Panc1 (cell line): ENCODE measurements at regions not wholly inside any gene's neighbourhood (a gene's known extent, or its start where the extent isn't known, plus 50 kb on each side); places are given as distances from the start of the nearest gene placed in this dataset.

ENCODE experiments used
- POLR2AphosphoS5 ChIP-seq: IDR thresholded peaks from 2 replicates; pipeline ENCODE4 v1.6.1; 2012; ENCODE audit warnings: mild to moderate bottlenecking, low read depth, low read length, moderate library complexity
- SIN3A ChIP-seq: IDR thresholded peaks from 2 replicates; pipeline ENCODE4 v1.6.1; 2012; ENCODE audit warnings: low read depth, mild to moderate bottlenecking, low read length, moderate library complexity, borderline replicate concordance; ENCODE audit not compliant: insufficient read depth
- TCF7L2 ChIP-seq: IDR thresholded peaks from 2 replicates; pipeline ENCODE4 v1.6.1; 2011; ENCODE audit warnings: mild to moderate bottlenecking, low read depth, low read length, inconsistent platforms
- TF ChIP-seq, protein P1 (sequence below): fragments of 450-650 bp; IDR thresholded peaks from 2 replicates; pipeline ENCODE4 v1.5.1; 2017; ENCODE audit warnings: mild to moderate bottlenecking
- TF ChIP-seq, protein P2 (sequence below), 2 experiments: IDR thresholded peaks; 2 replicates each; pipeline ENCODE4 v1.6.1; 2011 to 2012; ENCODE audit warnings: low read depth in 2 of 2, control low read depth in 1 of 2, low read length in 1 of 2, mild to moderate bottlenecking in 1 of 2, moderate library complexity in 1 of 2; ENCODE audit not compliant: insufficient read depth in 1 of 2

DNA sequence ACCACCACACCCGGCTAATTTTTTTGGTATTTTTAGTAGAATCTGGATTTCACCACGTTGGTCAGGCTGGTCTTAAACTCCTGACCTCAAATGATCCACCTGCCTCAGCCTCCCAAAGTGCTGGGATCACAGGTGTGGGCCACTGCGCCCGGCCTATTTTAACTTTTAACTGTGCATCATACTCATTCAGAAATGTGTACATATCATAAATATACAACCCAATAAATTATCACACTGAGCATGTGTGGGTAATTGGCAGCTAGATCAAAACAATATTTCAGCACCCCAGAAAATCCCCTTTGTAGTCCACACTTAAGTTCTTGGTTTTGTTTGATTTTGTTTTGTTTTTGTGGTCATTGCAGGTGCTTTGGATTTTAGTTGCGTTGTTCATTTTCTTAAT, 228.9 kb upstream of the ZNF217 start:
- TF ChIP-seq, protein P1, sequence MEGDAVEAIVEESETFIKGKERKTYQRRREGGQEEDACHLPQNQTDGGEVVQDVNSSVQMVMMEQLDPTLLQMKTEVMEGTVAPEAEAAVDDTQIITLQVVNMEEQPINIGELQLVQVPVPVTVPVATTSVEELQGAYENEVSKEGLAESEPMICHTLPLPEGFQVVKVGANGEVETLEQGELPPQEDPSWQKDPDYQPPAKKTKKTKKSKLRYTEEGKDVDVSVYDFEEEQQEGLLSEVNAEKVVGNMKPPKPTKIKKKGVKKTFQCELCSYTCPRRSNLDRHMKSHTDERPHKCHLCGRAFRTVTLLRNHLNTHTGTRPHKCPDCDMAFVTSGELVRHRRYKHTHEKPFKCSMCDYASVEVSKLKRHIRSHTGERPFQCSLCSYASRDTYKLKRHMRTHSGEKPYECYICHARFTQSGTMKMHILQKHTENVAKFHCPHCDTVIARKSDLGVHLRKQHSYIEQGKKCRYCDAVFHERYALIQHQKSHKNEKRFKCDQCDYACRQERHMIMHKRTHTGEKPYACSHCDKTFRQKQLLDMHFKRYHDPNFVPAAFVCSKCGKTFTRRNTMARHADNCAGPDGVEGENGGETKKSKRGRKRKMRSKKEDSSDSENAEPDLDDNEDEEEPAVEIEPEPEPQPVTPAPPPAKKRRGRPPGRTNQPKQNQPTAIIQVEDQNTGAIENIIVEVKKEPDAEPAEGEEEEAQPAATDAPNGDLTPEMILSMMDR, result no peak
- TF ChIP-seq, protein P2, sequence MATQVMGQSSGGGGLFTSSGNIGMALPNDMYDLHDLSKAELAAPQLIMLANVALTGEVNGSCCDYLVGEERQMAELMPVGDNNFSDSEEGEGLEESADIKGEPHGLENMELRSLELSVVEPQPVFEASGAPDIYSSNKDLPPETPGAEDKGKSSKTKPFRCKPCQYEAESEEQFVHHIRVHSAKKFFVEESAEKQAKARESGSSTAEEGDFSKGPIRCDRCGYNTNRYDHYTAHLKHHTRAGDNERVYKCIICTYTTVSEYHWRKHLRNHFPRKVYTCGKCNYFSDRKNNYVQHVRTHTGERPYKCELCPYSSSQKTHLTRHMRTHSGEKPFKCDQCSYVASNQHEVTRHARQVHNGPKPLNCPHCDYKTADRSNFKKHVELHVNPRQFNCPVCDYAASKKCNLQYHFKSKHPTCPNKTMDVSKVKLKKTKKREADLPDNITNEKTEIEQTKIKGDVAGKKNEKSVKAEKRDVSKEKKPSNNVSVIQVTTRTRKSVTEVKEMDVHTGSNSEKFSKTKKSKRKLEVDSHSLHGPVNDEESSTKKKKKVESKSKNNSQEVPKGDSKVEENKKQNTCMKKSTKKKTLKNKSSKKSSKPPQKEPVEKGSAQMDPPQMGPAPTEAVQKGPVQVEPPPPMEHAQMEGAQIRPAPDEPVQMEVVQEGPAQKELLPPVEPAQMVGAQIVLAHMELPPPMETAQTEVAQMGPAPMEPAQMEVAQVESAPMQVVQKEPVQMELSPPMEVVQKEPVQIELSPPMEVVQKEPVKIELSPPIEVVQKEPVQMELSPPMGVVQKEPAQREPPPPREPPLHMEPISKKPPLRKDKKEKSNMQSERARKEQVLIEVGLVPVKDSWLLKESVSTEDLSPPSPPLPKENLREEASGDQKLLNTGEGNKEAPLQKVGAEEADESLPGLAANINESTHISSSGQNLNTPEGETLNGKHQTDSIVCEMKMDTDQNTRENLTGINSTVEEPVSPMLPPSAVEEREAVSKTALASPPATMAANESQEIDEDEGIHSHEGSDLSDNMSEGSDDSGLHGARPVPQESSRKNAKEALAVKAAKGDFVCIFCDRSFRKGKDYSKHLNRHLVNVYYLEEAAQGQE (IDR thresholded peaks at IDR 0.05; ENCODE audit: insufficient read depth in 1 of 2, low read depth in 2 of 2, low read length in 1 of 2), result no peak
- no peak for TF ChIP-seq SIN3A
- TF ChIP-seq POLR2AphosphoS5, result no peak
- no peak for TF ChIP-seq TCF7L2
